Liver (tissue), 8 donors: ENCODE measurements at regions not wholly inside any gene's neighbourhood (a gene's known extent, or its start where the extent isn't known, plus 50 kb on each side); places are given as distances from the start of the nearest gene placed in this dataset.

Experiments
- DNase-seq: peaks from one replicate; pipeline ENCODE4 v3.0.0-alpha.2; 2017; ENCODE audit warnings: low spot score
- H3K27ac ChIP-seq, 2 donors: one replicate each; pipeline ENCODE4 v1.7.0; 2013; ENCODE audit warnings: inconsistent platforms in 2 of 2, low read length in 2 of 2, control low read depth in 1 of 2, low read depth in 1 of 2, mild to moderate bottlenecking in 1 of 2
- H3K27me3 ChIP-seq, 4 donors: one replicate each; pipeline versions ENCODE4 v1.6.1 to v1.7.0; 2013; ENCODE audit warnings: low read length in 3 of 4, inconsistent platforms in 1 of 4, mild to moderate bottlenecking in 1 of 4, moderate library complexity in 1 of 4; ENCODE audit not compliant: control insufficient read depth in 4 of 4, insufficient read depth in 4 of 4
- H3K36me3 ChIP-seq, 4 donors: one replicate each; pipeline versions ENCODE4 v1.6.1 to v1.7.0; 2013; ENCODE audit warnings: low read length in 3 of 4, mild to moderate bottlenecking in 3 of 4, low read depth in 1 of 4, moderate library complexity in 1 of 4; ENCODE audit not compliant: control insufficient read depth in 4 of 4, insufficient read depth in 3 of 4
- H3K4me1 ChIP-seq, 4 donors: one replicate each; pipeline versions ENCODE4 v1.6.1 to v1.7.0; 2013; ENCODE audit warnings: low read length in 3 of 4, mild to moderate bottlenecking in 3 of 4, moderate library complexity in 1 of 4; ENCODE audit not compliant: control insufficient read depth in 4 of 4, insufficient read depth in 4 of 4
- H3K4me3 ChIP-seq, 3 donors: one replicate each; pipeline versions ENCODE4 v1.6.1 to v1.7.0; 2013; ENCODE audit warnings: low read length in 3 of 3, control low read depth in 1 of 3, low read depth in 1 of 3, mild to moderate bottlenecking in 1 of 3
- H3K9ac ChIP-seq, 2 donors: one replicate each; pipeline ENCODE4 v1.7.0; 2013; ENCODE audit warnings: low read length in 2 of 2, mild to moderate bottlenecking in 2 of 2, moderate library complexity in 2 of 2, control low read depth in 1 of 2, low read depth in 1 of 2
- H3K9me3 ChIP-seq, 4 donors: one replicate each; pipeline versions ENCODE4 v1.6.1 to v1.7.0; 2013; ENCODE audit warnings: low read length in 3 of 4; ENCODE audit not compliant: control insufficient read depth in 4 of 4
- FOXA1 ChIP-seq: IDR thresholded peaks from 2 replicates; pipeline ENCODE4 v1.6.1; 2016; ENCODE audit warnings: antibody characterized with exemption
- FOXA2 ChIP-seq: IDR thresholded peaks from 2 replicates; pipeline ENCODE4 v1.6.1; 2016; ENCODE audit warnings: antibody characterized with exemption
- GABPA ChIP-seq, 2 donors: IDR thresholded peaks in 1 of 2; conservative IDR thresholded peaks in 1 of 2; 2 replicates each; pipeline ENCODE4 v1.6.1; 2016; ENCODE audit warnings: antibody characterized with exemption in 2 of 2, mild to moderate bottlenecking in 1 of 2, moderate library complexity in 1 of 2
- HNF4A ChIP-seq, 2 donors: conservative IDR thresholded peaks; 2 replicates each; pipeline ENCODE4 v1.6.1; 2016; ENCODE audit warnings: antibody characterized with exemption in 2 of 2, mild to moderate bottlenecking in 2 of 2
- JUND ChIP-seq, 2 donors: IDR thresholded peaks; 2 replicates each; pipeline ENCODE4 v1.6.1; 2016; ENCODE audit warnings: antibody characterized with exemption in 2 of 2
- NR2F2 ChIP-seq: IDR thresholded peaks from 2 replicates; pipeline ENCODE4 v1.6.1; 2016; ENCODE audit warnings: antibody characterized with exemption
- RAD21 ChIP-seq, 2 donors: IDR thresholded peaks; 2 replicates each; pipeline ENCODE4 v1.6.1; 2016; ENCODE audit warnings: antibody characterized with exemption in 2 of 2, mild to moderate bottlenecking in 2 of 2
- RXRA ChIP-seq, 2 donors: IDR thresholded peaks; 2 replicates each; pipeline ENCODE4 v1.6.1; 2017 to 2018; ENCODE audit warnings: antibody characterized with exemption in 2 of 2, mild to moderate bottlenecking in 1 of 2
- SP1 ChIP-seq: IDR thresholded peaks from 2 replicates; pipeline ENCODE4 v1.6.1; 2018; ENCODE audit warnings: antibody characterized with exemption, mild to moderate bottlenecking
- TAF1 ChIP-seq: conservative IDR thresholded peaks from 2 replicates; pipeline ENCODE4 v1.6.1; 2016; ENCODE audit warnings: antibody characterized with exemption, mild to moderate bottlenecking
- YY1 ChIP-seq: IDR thresholded peaks from 2 replicates; pipeline ENCODE4 v1.6.1; 2016; ENCODE audit warnings: antibody characterized with exemption, mild to moderate bottlenecking
- WGBS: extraction: QIAGEN DNeasy Blood & Tissue Kit; methylation state at CpG from one replicate; pipeline ENCODE4 v1.1.7; 2013; 5-methylcytosine and 5-hydroxymethylcytosine counted together
- TF ChIP-seq, protein P1 (sequence below): IDR thresholded peaks from 2 replicates; pipeline ENCODE4 v1.6.1; 2016; ENCODE audit warnings: antibody characterized with exemption
- TF ChIP-seq, protein P2 (sequence below): fragments of 150-350 bp; IDR thresholded peaks from 2 replicates; pipeline ENCODE4 v1.5.1; 2017; ENCODE audit warnings: improper control_type of control experiment, low read depth, low read length; ENCODE audit not compliant: missing input control
- donor health status: healthy.
- donor health status: healthy.
- donor health status: healthy.
- donor health status: healthy.
- donor health status: healthy.

DNA sequence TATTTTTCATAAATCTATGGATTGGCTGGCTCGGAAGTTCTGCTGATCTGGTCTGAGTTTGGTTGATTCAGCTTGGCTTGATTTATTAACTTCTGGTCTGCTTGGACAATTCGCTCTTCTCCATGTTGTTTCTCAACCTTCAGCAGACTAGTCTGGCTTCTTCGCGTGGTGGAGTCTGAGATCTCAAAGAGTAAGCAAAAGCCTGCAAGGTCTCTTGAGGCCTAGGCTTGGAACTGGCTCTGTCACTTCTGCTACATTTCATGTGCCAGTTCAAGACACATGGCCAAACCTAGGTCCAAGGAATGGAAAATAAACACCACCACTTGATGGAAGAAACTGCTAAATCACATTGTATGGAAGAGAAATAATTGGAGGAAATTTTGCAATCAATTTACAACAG, 115.1 kb upstream of the JAG1 start:
- DNase-seq = no peak
- WGBS = 96% methylated on average over 4 of the region's 4 CpGs

GRCh38 chr20:10789386-10789785, 115.6 kb upstream of the JAG1 start:
- Histone ChIP-seq H3K4me1 (peaks cover 0 to 2% (median 0%) of the 10 kb centered on the region in 4 donors), H3K9me3 (no peaks in the 10 kb centered on the region), H3K36me3 (no peaks in the 10 kb centered on the region), H3K4me3 (no peak overlapping the region), H3K27me3 (no peaks in the 10 kb centered on the region), H3K27ac (no peak overlapping the region), H3K9ac (no peak overlapping the region)
- no peak for TF ChIP-seq FOXA2
- TF ChIP-seq NR2F2 = no peak
- no peak for TF ChIP-seq TAF1
- TF ChIP-seq RXRA (IDR thresholded peaks at IDR 0.05) = no peak
- no peak for TF ChIP-seq RAD21 (IDR thresholded peaks at IDR 0.05)
- 95% methylated on average over 1 of the region's 1 CpG for WGBS
- DNase-seq = no peak

More for the DNA sequence above, 115.1 kb upstream of the JAG1 start:
- TF ChIP-seq GABPA (IDR thresholded peaks at IDR 0.05 in 1 of 2, conservative IDR thresholded peaks at IDR 0.05 in 1 of 2) (no peak), FOXA1 (no peak)
- no peaks in the 10 kb centered on the region for H3K9me3 ChIP-seq
- no peak overlapping the region for H3K27ac ChIP-seq
- H3K4me3 ChIP-seq = no peak overlapping the region
- no peaks in the 10 kb centered on the region for H3K36me3 ChIP-seq
- H3K27me3 ChIP-seq = no peaks in the 10 kb centered on the region
- H3K9ac ChIP-seq = no peak overlapping the region
- peaks cover 0 to 3% (median 1%) of the 10 kb centered on the region in 4 donors for H3K4me1 ChIP-seq

DNA sequence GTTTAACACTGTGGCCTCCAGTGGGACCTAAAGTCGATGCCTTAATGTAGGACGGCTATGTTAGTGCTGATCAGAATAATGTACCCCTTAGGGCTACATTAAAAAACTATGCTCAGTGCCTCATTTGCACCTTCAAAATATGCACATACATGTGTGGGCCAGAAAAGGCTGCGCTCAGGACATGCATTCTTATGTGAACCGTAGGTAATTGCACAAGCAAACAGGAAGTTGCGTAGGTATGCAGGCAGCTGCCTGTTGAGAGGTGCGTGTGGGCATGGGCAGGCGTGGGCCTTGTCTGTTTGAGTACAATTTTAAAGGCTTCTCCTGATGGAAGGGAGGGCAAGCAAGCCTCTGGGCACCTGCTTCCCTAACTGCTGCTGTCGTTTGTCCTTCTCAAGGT, 116.2 kb upstream of the JAG1 start:
- TF ChIP-seq RAD21 (IDR thresholded peaks at IDR 0.05) (no peak), FOXA1 (no peak), TAF1 (no peak)
- no peak overlapping the region for H3K4me3 ChIP-seq
- no peak overlapping the region for H3K27ac ChIP-seq
- H3K9me3 ChIP-seq = no peaks in the 10 kb centered on the region
- H3K36me3 ChIP-seq = no peaks in the 10 kb centered on the region
- DNase-seq = no peak
- 85% methylated on average over 8 of the region's 8 CpGs for WGBS
- H3K4me1 ChIP-seq = no peaks in the 10 kb centered on the region
- no peak overlapping the region for H3K9ac ChIP-seq
- H3K27me3 ChIP-seq = no peaks in the 10 kb centered on the region

DNA sequence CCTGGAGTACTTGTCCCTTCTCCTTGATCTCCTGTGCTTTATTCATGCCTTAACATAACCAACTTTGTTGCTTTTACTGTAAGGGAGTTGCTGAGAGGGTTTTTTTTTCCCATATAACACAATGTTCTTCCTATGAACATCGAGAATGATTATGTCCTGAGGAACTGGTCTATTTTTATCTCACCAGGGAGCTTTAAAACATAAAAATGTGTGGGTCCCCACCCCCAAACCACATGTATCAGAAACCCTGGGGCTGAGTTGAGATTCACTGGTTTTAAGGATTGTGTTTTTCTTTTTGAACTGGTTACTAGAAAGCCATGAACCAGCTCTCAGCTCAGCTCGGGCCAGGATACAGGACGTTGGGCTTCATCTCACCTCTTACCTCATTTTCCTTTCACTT, 118.5 kb upstream of the JAG1 start:
- TF ChIP-seq YY1 (no peak), GABPA (IDR thresholded peaks at IDR 0.05 in 1 of 2, conservative IDR thresholded peaks at IDR 0.05 in 1 of 2) (no peak), JUND (IDR thresholded peaks at IDR 0.05) (no peak), FOXA1 (no peak), SP1 (no peak)
- TF ChIP-seq, protein P1, sequence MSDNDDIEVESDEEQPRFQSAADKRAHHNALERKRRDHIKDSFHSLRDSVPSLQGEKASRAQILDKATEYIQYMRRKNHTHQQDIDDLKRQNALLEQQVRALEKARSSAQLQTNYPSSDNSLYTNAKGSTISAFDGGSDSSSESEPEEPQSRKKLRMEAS = no peak
- Histone ChIP-seq H3K36me3 (no peaks in the 10 kb centered on the region), H3K27me3 (no peaks in the 10 kb centered on the region), H3K9me3 (no peaks in the 10 kb centered on the region), H3K9ac (no peak overlapping the region), H3K27ac (no peak overlapping the region), H3K4me1 (no peaks in the 10 kb centered on the region), H3K4me3 (no peak overlapping the region)
- WGBS = 82% methylated on average over 3 of the region's 3 CpGs
- DNase-seq = no peak

- no peak overlapping the region for H3K9ac ChIP-seq
- no peak overlapping the region for H3K4me3 ChIP-seq
- H3K36me3 ChIP-seq = no peaks in the 10 kb centered on the region
- H3K27me3 ChIP-seq = no peaks in the 10 kb centered on the region
- H3K27ac ChIP-seq = no peak overlapping the region
- no peaks in the 10 kb centered on the region for H3K4me1 ChIP-seq
- DNase-seq = no peak
- no peaks in the 10 kb centered on the region for H3K9me3 ChIP-seq
- 92% methylated on average over 16 of the region's 16 CpGs for WGBS
- TF ChIP-seq, protein P2, sequence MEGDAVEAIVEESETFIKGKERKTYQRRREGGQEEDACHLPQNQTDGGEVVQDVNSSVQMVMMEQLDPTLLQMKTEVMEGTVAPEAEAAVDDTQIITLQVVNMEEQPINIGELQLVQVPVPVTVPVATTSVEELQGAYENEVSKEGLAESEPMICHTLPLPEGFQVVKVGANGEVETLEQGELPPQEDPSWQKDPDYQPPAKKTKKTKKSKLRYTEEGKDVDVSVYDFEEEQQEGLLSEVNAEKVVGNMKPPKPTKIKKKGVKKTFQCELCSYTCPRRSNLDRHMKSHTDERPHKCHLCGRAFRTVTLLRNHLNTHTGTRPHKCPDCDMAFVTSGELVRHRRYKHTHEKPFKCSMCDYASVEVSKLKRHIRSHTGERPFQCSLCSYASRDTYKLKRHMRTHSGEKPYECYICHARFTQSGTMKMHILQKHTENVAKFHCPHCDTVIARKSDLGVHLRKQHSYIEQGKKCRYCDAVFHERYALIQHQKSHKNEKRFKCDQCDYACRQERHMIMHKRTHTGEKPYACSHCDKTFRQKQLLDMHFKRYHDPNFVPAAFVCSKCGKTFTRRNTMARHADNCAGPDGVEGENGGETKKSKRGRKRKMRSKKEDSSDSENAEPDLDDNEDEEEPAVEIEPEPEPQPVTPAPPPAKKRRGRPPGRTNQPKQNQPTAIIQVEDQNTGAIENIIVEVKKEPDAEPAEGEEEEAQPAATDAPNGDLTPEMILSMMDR = no peak
- no peak for TF ChIP-seq HNF4A (conservative IDR thresholded peaks at IDR 0.05)
These were observed 120.0 kb upstream of the JAG1 start for GRCh38 chr20:10793766-10794165.
